ENCODE measurements at regions not wholly inside any gene's neighbourhood (a gene's known extent, or its start where the extent isn't known, plus 50 kb on each side); places are given as distances from the start of the nearest gene placed in this dataset.

DNA sequence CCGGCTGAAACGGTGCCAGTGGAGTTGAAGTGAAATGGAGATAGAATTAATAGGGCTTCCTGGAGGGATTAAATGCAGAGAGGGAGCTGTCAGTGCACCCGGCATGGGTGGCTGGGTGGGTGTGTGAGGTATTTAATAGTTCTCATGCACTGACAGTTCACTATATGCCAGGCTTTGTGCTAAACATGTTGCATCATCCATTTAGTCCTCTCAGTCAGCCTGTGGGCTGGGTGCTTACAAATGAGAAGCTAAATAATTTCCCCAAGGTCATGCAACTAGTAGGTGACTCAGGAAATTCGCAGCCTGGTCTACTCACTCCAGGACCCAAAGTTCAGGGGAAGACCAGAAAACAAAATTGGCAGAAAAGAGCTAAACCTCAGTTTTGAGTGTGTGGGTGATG is 63.5 kb upstream of the SPATA13 start:
- TF ChIP-seq, protein P1, sequence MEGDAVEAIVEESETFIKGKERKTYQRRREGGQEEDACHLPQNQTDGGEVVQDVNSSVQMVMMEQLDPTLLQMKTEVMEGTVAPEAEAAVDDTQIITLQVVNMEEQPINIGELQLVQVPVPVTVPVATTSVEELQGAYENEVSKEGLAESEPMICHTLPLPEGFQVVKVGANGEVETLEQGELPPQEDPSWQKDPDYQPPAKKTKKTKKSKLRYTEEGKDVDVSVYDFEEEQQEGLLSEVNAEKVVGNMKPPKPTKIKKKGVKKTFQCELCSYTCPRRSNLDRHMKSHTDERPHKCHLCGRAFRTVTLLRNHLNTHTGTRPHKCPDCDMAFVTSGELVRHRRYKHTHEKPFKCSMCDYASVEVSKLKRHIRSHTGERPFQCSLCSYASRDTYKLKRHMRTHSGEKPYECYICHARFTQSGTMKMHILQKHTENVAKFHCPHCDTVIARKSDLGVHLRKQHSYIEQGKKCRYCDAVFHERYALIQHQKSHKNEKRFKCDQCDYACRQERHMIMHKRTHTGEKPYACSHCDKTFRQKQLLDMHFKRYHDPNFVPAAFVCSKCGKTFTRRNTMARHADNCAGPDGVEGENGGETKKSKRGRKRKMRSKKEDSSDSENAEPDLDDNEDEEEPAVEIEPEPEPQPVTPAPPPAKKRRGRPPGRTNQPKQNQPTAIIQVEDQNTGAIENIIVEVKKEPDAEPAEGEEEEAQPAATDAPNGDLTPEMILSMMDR (IDR thresholded peaks at IDR 0.05), result no peak
- TF ChIP-seq POLR2A (IDR thresholded peaks at IDR 0.05), result no peak

Data from testis (tissue), 2 donors.